Ishikawa (cell line): ENCODE measurements at regions not wholly inside any gene's neighbourhood (a gene's known extent, or its start where the extent isn't known, plus 50 kb on each side); places are given as distances from the start of the nearest gene placed in this dataset.

Experiments used
- CEBPB ChIP-seq: IDR thresholded peaks from 2 replicates; pipeline ENCODE4 v1.6.1; 2012
- CREB1 ChIP-seq: IDR thresholded peaks from 2 replicates; pipeline ENCODE4 v1.6.1; 2012; ENCODE audit warnings: low read depth
- EGR1 ChIP-seq: IDR thresholded peaks from 2 replicates; pipeline ENCODE4 v1.6.1; 2012
- EP300 ChIP-seq: IDR thresholded peaks from 2 replicates; pipeline ENCODE4 v1.6.1; 2012; ENCODE audit warnings: borderline replicate concordance
- FOXM1 ChIP-seq: IDR thresholded peaks from 2 replicates; pipeline ENCODE4 v1.6.1; 2012; ENCODE audit warnings: low read depth, borderline replicate concordance
- MAX ChIP-seq: IDR thresholded peaks from 2 replicates; pipeline ENCODE4 v1.6.1; 2012
- NFIC ChIP-seq: IDR thresholded peaks from 2 replicates; pipeline ENCODE4 v1.6.1; 2012
- RAD21 ChIP-seq: IDR thresholded peaks from 2 replicates; pipeline ENCODE4 v1.6.1; 2012; ENCODE audit warnings: low read depth
- REST ChIP-seq: IDR thresholded peaks from 2 replicates; pipeline ENCODE4 v1.6.1; 2012; ENCODE audit warnings: low read depth, mild to moderate bottlenecking
- TAF1 ChIP-seq: IDR thresholded peaks from 2 replicates; pipeline ENCODE4 v1.6.1; 2012; ENCODE audit warnings: low read depth, mild to moderate bottlenecking
- TCF12 ChIP-seq: IDR thresholded peaks from 2 replicates; pipeline ENCODE4 v1.6.1; 2012; ENCODE audit warnings: low read depth
- TEAD4 ChIP-seq: IDR thresholded peaks from 2 replicates; pipeline ENCODE4 v1.6.1; 2012
- USF1 ChIP-seq: IDR thresholded peaks from 2 replicates; pipeline ENCODE4 v1.6.1; 2012
- YY1 ChIP-seq: IDR thresholded peaks from 2 replicates; pipeline ENCODE4 v1.6.1; 2012; ENCODE audit warnings: low read depth
- ZBTB7A ChIP-seq: IDR thresholded peaks from 2 replicates; pipeline ENCODE4 v1.6.1; 2012; ENCODE audit warnings: low read depth

GRCh38 chr18:51593931-51594330 lies 396.4 kb upstream of the MEX3C start:
- no peak for TF ChIP-seq NFIC
- no peak for TF ChIP-seq FOXM1
- TF ChIP-seq REST, result no peak
- no peak for TF ChIP-seq USF1
- no peak for TF ChIP-seq TAF1
- no peak for TF ChIP-seq EGR1
- TF ChIP-seq TCF12, result no peak
- no peak for TF ChIP-seq YY1
- TF ChIP-seq RAD21, result no peak
- no peak for TF ChIP-seq CEBPB
- no peak for TF ChIP-seq CREB1
- no peak for TF ChIP-seq EP300
- TF ChIP-seq MAX, result no peak
- TF ChIP-seq TEAD4, result no peak
- no peak for TF ChIP-seq ZBTB7A

- TF ChIP-seq TCF12, result no peak
Observed at GRCh38 chr18:51603111-51603510, 405.6 kb upstream of the MEX3C start.

- TF ChIP-seq MAX (no peak), TCF12 (no peak), REST (no peak)
Observed at GRCh38 chr18:51603551-51603950, 406.1 kb upstream of the MEX3C start.

DNA sequence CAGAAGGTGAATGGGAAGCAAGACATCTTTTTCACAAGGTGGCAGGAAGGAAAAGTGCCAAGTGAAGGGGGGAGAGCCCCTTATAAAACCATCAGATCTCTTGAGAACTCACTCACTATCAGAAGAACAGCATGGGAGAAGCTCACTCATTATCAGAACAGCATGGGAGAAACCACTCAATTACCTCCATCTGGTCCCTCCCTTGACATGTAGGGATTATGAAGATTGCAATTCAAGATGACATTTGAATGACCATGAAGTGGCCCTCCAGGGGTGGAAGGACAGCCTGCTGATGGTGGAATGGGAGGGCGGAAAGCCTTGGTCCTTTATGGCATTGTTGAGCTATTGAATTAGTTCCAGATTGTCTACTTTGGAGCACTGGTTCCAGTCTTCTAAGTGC lies 413.0 kb upstream of the MEX3C start:
- TF ChIP-seq CREB1 (no peak), REST (no peak), FOXM1 (no peak), CEBPB (no peak), ZBTB7A (no peak), TEAD4 (no peak), NFIC (no peak), RAD21 (no peak), MAX (no peak), USF1 (no peak), TCF12 (no peak)

DNA sequence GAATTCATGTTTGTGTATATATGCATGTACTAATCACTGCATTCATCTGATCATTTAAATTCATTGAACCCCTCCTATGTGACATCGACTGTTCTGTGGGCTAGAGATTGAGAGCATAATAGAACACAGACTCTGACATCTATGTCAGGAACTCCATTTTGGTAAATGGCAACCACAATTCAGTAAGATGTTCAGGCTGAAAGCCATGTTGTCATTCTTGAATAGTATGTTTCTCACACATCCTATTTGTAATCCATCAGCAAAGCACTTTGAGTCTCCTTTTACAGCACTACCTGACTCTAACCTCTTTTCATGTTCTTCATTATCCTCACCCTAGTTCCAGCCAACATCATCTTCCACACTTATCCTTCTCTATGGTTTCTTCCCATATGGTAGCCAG lies 413.8 kb upstream of the MEX3C start:
- TF ChIP-seq EP300, result no peak
- no peak for TF ChIP-seq NFIC
- TF ChIP-seq USF1, result no peak
- no peak for TF ChIP-seq ZBTB7A
- no peak for TF ChIP-seq TCF12
- no peak for TF ChIP-seq EGR1
- TF ChIP-seq TEAD4, result no peak
